ENCODE measurements at regions not wholly inside any gene's neighbourhood (a gene's known extent, or its start where the extent isn't known, plus 50 kb on each side); places are given as distances from the start of the nearest gene placed in this dataset.

DNA sequence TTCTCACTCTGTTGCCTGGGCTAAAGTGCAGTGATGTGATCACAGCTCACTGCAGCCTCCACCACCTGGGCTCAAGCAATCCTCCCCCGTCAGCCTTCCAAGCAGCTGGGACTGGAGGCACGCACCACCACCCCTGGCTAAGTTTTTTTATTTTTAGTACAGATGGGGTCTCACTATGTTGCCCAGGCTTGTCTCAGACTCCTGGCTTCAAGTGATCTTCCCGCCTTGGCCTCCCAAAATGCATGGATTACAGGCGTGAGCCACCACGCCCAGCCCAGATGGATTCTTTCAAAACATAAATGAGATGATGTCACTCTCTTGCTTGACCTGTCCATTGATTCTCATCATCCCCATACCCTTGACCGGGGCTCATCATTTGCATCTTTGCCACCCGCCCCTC lies 72.6 kb upstream of the SLC6A6 start:
- TF ChIP-seq, protein P1, sequence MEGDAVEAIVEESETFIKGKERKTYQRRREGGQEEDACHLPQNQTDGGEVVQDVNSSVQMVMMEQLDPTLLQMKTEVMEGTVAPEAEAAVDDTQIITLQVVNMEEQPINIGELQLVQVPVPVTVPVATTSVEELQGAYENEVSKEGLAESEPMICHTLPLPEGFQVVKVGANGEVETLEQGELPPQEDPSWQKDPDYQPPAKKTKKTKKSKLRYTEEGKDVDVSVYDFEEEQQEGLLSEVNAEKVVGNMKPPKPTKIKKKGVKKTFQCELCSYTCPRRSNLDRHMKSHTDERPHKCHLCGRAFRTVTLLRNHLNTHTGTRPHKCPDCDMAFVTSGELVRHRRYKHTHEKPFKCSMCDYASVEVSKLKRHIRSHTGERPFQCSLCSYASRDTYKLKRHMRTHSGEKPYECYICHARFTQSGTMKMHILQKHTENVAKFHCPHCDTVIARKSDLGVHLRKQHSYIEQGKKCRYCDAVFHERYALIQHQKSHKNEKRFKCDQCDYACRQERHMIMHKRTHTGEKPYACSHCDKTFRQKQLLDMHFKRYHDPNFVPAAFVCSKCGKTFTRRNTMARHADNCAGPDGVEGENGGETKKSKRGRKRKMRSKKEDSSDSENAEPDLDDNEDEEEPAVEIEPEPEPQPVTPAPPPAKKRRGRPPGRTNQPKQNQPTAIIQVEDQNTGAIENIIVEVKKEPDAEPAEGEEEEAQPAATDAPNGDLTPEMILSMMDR (conservative IDR thresholded peaks at IDR 0.05; ENCODE audit: low read depth, low read length) = no peak
- TF ChIP-seq MXI1 (IDR thresholded peaks at IDR 0.05; ENCODE audit: borderline replicate concordance, low read depth, low read length) (no peak), RCOR1 (IDR thresholded peaks at IDR 0.05; ENCODE audit: insufficient replicate concordance, low read length) (no peak), RFX5 (IDR thresholded peaks at IDR 0.05; ENCODE audit: low read depth, low read length) (no peak)
